ENCODE measurements at regions not wholly inside any gene's neighbourhood (a gene's known extent, or its start where the extent isn't known, plus 50 kb on each side); places are given as distances from the start of the nearest gene placed in this dataset.

DNA sequence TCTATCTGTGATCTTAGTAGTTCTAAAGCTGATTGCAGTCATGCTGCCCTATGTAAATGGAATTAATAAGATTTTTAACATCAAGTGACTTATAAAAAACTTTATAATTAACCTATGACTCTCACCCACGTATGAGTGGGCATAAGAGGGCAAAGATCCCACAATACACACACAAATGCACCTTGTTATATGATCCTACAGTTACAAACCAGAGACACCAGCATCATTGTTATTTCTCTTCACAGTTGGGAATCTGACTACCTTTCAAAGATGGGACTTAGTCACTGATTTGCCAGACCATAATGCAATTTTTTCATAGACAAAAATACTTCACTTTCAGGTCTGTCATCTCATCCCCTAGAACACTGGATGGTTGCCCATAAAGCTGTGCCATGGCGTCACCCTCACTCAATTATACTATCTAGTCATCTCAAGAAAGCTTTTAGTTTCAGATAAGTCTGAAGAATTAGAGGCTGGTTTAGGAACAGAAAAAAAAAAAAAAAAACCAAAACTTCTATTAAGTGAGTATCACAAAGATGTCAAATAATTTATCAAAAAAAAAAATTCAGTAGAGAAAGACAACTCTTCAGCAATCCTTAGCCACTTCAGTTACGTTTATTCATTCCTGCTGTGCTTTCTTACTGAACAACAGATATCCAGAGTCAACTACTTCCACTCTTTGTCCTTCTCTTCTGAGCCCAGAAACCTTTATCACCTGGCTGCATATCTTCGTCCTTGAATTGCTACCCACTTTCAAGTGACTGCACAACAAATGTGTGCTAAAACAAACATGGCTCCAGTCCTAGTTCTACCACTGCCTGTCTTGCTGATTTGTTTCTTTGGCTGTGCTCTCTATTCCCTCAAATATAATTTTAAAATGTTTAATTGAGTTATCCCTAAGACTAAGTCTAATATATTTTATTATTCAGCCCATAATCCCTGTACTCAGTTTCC, 175.0 kb upstream of the CHRM2 start:
- H3K4me3 Mint-ChIP-seq (ENCODE audit: low read depth): no peak overlapping the region
- DNase-seq (ENCODE audit: low spot score): no peak
- H3K27me3 Mint-ChIP-seq (ENCODE audit: low read depth): no peaks in the 10 kb centered on the region
- no peaks in the 10 kb centered on the region for H3K9me3 Mint-ChIP-seq
- no peaks in the 10 kb centered on the region for H3K36me3 Mint-ChIP-seq (ENCODE audit: low read depth)
- no peaks in the 10 kb centered on the region for H3K4me1 Mint-ChIP-seq (ENCODE audit: low read depth)
- H3K27ac Mint-ChIP-seq: no peak overlapping the region
- intact Hi-C loops (cut with micrococcal nuclease): no loop called here

DNA sequence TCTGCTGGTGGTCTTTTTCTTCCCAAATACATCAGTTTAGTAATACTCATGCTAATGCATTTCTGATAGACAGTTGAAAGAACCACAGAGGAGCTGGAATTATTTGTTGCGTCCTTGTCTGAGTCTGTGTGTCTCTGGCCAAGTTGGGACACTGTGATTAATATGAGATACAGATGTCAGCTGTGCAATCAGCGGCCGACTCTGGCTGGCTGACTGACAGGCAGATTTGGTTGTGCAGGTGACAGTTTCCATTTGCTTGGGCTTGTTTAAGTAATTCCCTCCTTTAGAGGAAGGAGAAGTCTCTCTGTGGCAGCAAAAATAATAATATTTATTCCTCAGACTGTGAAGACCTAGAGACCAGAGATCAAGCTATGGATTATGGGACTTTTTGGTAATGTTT, 176.2 kb upstream of the CHRM2 start:
- intact Hi-C loops (cut with micrococcal nuclease): no loop called here
- Mint-ChIP-seq H3K4me1 (ENCODE audit: low read depth) (no peaks in the 10 kb centered on the region), H3K4me3 (ENCODE audit: low read depth) (no peak overlapping the region), H3K36me3 (ENCODE audit: low read depth) (no peaks in the 10 kb centered on the region), H3K9me3 (no peaks in the 10 kb centered on the region), H3K27me3 (ENCODE audit: low read depth) (no peaks in the 10 kb centered on the region), H3K27ac (no peak overlapping the region)
- DNase-seq (ENCODE audit: low spot score): no peak

DNA sequence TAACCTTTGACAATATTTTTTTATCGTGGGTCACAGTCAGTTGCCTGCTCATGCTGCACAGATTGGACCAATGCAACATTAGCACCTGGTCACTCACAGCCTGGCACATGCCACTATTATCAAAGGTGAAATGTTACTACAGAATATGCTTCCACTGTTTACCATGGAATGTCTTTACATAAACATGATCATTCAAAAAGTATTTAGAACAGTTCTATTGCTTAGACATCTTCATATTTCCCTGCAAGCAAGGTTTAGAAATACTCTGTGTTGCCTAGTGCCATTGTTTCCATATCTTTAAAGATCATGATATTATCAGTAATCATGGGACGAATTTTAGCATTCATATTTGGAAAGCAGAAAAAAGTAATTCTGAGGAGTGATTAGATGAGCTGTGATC, 179.9 kb upstream of the CHRM2 start:
- intact Hi-C loops (cut with micrococcal nuclease): no loop called here
- H3K27ac Mint-ChIP-seq: no peak overlapping the region
- no peak overlapping the region for H3K4me3 Mint-ChIP-seq (ENCODE audit: low read depth)

DNA sequence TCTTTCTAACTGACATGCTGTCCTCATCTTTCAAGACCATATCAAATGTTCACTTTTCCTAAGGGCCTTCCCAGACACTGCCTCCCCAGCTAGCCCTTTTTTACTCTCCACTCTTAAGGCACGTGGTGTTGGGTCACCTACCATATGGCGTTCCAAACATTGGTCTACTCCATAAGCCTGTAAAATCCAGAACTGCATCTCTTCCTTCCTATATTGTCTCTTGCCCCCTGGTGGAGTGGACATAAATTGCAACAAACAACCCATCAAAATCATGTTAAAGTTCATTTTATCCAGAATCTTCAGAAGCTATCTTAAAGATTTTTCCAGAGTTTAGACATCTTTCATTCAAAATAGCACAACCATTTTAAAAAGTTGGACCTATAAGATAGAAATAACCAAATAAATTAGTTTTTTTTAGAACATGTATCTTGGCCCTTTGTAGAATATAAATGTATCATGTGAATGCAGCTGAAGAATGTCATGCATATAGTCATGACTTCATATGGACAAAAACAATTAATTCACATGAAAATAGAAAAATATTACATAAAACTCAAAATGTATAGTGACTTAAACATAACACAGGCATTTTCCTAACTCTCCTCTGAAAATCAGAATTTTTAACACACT, 180.6 kb upstream of the CHRM2 start:
- H3K4me3 Mint-ChIP-seq (ENCODE audit: low read depth): no peak overlapping the region
- DNase-seq (ENCODE audit: low spot score): no peak
- no peaks in the 10 kb centered on the region for H3K27me3 Mint-ChIP-seq (ENCODE audit: low read depth)
- H3K36me3 Mint-ChIP-seq (ENCODE audit: low read depth): no peaks in the 10 kb centered on the region
- no peak overlapping the region for H3K27ac Mint-ChIP-seq
- H3K4me1 Mint-ChIP-seq (ENCODE audit: low read depth): no peaks in the 10 kb centered on the region
- H3K9me3 Mint-ChIP-seq: no peaks in the 10 kb centered on the region
- intact Hi-C loops (cut with micrococcal nuclease): no loop called here

More for the DNA sequence above, 179.9 kb upstream of the CHRM2 start:
- no peaks in the 10 kb centered on the region for H3K27me3 Mint-ChIP-seq (ENCODE audit: low read depth)
- no peak for DNase-seq (ENCODE audit: low spot score)
- no peaks in the 10 kb centered on the region for H3K9me3 Mint-ChIP-seq
- H3K4me1 Mint-ChIP-seq (ENCODE audit: low read depth): no peaks in the 10 kb centered on the region
- H3K36me3 Mint-ChIP-seq (ENCODE audit: low read depth): no peaks in the 10 kb centered on the region

DNA sequence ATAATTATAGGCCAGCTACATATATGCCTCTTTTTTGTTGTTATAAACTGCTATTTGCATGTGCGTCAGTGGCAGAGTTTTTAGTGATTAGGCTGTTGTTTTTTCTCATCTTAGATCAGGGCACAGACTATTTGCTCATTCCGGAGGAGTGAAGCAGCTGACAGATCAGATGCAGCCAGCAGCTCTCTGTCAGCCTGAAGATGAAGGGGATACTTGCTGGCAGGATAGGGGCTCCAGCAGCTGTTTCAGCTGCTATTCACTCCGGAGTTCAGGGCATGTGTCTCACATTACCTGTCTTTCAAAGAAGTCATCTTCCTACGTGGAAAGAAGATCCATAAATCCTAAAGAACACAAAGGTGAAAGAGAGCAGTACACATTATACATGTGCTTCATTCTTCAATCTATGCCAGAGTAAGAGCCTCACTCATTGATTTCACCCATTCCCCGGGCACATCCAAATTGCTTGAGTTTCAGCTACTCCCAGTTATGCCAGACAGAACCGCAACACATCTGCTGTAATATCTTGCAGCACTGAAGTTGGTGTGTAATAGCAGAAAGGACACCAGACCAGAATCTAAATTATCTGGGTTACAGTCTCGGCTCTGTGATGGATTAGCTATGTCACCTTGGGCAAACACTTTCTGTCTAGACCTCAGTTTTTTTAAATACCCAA, 182.8 kb upstream of the CHRM2 start:
- H3K27ac Mint-ChIP-seq: no peak overlapping the region
- intact Hi-C loops (cut with micrococcal nuclease): no loop called here

DNA sequence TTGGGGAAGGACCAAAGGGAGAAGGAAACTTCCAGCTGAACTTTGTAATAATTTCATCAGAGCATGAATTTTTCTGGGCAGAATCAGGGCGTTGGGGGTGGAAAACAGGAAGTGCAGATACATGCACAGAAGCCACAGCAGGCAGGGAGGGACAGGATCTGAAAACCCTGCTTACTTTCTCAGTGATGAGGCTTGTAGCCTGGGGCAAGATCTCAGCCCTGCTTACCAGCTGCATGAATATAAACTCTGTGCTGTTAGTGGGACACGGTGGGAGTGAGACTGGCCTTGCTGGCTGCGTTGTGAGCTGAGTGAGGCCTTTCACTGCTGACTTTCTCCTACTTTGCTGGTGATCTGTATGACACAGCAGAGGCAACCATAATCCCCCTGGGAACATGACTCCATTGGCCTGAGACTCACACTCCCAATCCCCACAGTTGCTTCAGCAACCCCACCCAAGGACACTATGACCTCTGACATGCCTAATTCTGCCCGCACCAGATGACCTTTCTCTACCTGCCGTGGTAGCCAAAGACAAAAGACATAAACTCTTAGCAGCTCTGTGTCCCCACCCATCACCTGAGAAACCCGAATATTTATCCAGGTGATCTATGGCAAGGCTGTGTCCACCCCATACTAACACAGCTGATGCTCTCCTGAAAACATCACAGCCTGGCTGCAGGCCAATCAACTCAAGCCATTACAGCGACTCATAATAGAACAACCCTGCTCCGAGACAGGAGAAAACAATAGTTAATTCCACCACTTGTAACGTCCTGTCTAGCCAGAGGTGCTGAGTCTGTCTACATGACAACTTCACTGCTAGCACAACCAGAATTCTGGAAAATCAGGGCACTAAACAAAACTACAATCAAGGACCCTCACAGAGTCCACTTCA, 190.7 kb upstream of the CHRM2 start:
- Mint-ChIP-seq H3K9me3 (peaks cover 16% of the 10 kb centered on the region), H3K4me3 (ENCODE audit: low read depth) (no peak overlapping the region), H3K27me3 (ENCODE audit: low read depth) (no peaks in the 10 kb centered on the region), H3K36me3 (ENCODE audit: low read depth) (no peaks in the 10 kb centered on the region), H3K4me1 (ENCODE audit: low read depth) (no peaks in the 10 kb centered on the region), H3K27ac (no peak overlapping the region)
- no peak for DNase-seq (ENCODE audit: low spot score)
- intact Hi-C loops (cut with micrococcal nuclease): no loop called here

More for the DNA sequence above, 182.8 kb upstream of the CHRM2 start:
- Mint-ChIP-seq H3K36me3 (ENCODE audit: low read depth) (no peaks in the 10 kb centered on the region), H3K4me1 (ENCODE audit: low read depth) (no peaks in the 10 kb centered on the region), H3K9me3 (no peaks in the 10 kb centered on the region), H3K27me3 (ENCODE audit: low read depth) (no peaks in the 10 kb centered on the region), H3K4me3 (ENCODE audit: low read depth) (no peak overlapping the region)
- no peak for DNase-seq (ENCODE audit: low spot score)

DNA sequence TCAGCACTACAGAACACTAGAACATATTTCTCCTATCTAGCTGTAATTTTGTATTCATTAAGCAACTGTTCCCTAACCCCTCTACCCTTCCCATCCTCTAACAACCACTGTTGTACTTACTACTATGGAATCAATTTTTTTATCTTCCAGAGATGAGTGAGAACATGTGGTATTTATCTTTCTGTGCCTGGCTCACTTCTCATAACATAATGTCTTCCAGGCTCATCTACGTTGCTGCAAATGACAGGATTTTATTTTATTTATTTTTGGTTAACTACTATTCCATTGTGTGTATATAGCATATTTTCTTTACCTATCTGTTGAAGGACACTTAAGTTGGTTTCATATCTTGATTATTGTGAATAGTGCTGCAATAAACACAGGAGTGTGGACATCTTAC, 200.9 kb upstream of the CHRM2 start:
- H3K4me3 Mint-ChIP-seq (ENCODE audit: low read depth): no peak overlapping the region
- peaks cover 32% of the 10 kb centered on the region for H3K9me3 Mint-ChIP-seq
- no peaks in the 10 kb centered on the region for H3K36me3 Mint-ChIP-seq (ENCODE audit: low read depth)
- DNase-seq (ENCODE audit: low spot score): no peak
- H3K4me1 Mint-ChIP-seq (ENCODE audit: low read depth): no peaks in the 10 kb centered on the region
- H3K27ac Mint-ChIP-seq: no peak overlapping the region
- H3K27me3 Mint-ChIP-seq (ENCODE audit: low read depth): no peaks in the 10 kb centered on the region
- intact Hi-C loops (cut with micrococcal nuclease): no loop called here

DNA sequence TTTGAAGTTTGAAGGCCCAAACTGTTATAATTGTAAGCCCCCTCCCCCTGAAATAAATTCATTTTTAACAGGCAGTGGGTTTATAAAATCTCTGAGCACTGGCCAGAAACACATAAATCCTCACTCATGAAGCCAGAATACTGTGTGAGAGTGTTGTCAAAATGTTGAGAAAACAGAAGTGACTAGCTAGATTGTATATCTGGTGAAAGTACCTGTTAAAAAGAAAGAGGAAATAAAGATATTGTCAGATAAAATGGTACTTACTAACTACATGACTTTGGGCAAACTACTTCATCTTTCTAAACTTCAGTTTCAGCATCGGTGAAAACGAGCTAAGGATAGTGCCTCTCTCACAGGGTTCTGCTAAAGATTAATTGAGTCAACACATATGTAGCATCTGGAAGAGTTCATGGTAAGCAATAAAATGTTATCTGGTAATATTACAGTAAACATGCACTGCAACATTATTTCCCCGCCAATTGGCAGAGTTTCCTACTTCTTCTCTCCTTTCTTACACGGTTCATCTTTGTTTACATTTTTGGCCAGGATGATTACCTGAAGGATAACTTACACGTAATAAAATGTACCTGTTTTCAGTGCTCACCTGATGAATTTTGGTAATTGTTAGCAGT, 202.5 kb upstream of the CHRM2 start:
- Mint-ChIP-seq H3K36me3 (ENCODE audit: low read depth) (no peaks in the 10 kb centered on the region), H3K27ac (no peak overlapping the region), H3K4me3 (ENCODE audit: low read depth) (no peak overlapping the region), H3K9me3 (peaks cover 21% of the 10 kb centered on the region), H3K4me1 (ENCODE audit: low read depth) (no peaks in the 10 kb centered on the region), H3K27me3 (ENCODE audit: low read depth) (no peaks in the 10 kb centered on the region)
- no peak for DNase-seq (ENCODE audit: low spot score)
- intact Hi-C loops (cut with micrococcal nuclease): no loop called here

DNA sequence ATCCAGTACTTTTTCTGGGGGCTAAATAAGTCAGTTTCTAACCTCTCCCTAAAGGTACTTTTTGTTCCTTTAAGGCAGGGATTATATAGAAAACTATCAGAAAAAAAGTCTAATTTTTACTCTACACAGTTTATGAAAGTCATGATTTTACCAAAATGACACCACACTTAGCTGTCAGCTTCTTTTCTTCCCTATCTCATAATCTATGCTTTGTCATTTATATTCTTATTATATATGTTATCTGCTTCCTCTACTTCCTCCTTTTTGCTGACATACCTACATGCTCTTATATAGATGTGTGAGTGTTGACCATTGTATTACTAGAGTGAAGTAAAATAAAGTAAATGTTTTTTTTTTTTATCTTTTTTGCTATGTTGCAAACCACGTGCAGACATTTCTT, 203.9 kb upstream of the CHRM2 start:
- intact Hi-C loops (cut with micrococcal nuclease): no loop called here
- no peaks in the 10 kb centered on the region for H3K27me3 Mint-ChIP-seq (ENCODE audit: low read depth)
- H3K9me3 Mint-ChIP-seq: peaks cover 13% of the 10 kb centered on the region
- H3K4me3 Mint-ChIP-seq (ENCODE audit: low read depth): no peak overlapping the region
- no peak for DNase-seq (ENCODE audit: low spot score)
- no peaks in the 10 kb centered on the region for H3K36me3 Mint-ChIP-seq (ENCODE audit: low read depth)
- no peaks in the 10 kb centered on the region for H3K4me1 Mint-ChIP-seq (ENCODE audit: low read depth)
- no peak overlapping the region for H3K27ac Mint-ChIP-seq

DNA sequence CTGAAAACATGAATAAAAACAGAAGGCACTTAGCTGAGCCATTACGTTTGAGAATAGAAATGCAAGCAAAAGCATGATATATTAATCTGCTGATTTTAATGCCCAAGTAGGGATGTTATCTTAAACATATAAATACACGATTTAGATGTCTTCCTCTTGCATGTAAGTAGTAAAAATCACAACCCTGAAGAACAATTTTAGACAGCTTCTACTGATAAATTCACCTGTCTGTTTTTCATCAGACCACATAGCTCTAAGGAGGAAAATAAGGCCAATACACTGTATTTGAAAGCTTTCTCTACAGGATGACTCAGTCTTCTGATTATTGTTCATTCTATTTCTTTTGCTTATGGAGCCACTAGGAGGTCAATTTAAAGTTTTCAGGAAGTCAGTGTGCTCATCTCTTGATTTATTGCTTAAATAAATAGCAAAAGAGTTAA, 210.9 kb upstream of the CHRM2 start:
- Mint-ChIP-seq H3K4me1 (ENCODE audit: low read depth) (no peaks in the 10 kb centered on the region), H3K4me3 (ENCODE audit: low read depth) (no peak overlapping the region), H3K27ac (no peak overlapping the region), H3K9me3 (peaks cover 16% of the 10 kb centered on the region), H3K27me3 (ENCODE audit: low read depth) (no peaks in the 10 kb centered on the region), H3K36me3 (ENCODE audit: low read depth) (no peaks in the 10 kb centered on the region)
- intact Hi-C loops (cut with micrococcal nuclease): no loop called here
- no peak for DNase-seq (ENCODE audit: low spot score)

DNA sequence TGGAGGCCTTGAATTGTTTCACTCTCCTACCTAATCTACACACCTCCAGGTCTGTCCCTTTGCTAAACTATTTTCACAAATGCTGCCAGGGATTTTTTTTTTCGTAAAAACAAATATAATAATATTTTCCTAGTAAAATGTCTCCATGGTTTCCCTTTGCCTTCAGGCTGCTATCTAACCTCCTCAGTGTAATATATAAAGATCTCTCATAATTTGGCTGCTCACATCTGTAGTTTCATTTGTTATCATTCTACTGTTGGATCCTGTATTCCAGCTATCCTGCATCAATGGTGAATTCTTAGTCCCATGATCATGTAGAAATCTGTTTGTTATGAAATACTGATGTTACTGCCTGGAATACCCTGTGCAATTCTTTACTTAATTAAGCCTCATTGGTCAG, 211.9 kb upstream of the CHRM2 start:
- no peaks in the 10 kb centered on the region for H3K27me3 Mint-ChIP-seq (ENCODE audit: low read depth)
- no peaks in the 10 kb centered on the region for H3K4me1 Mint-ChIP-seq (ENCODE audit: low read depth)
- no peak for DNase-seq (ENCODE audit: low spot score)
- no peak overlapping the region for H3K4me3 Mint-ChIP-seq (ENCODE audit: low read depth)
- H3K27ac Mint-ChIP-seq: no peak overlapping the region
- H3K36me3 Mint-ChIP-seq (ENCODE audit: low read depth): no peaks in the 10 kb centered on the region
- intact Hi-C loops (cut with micrococcal nuclease): no loop called here
- H3K9me3 Mint-ChIP-seq: peaks cover 13% of the 10 kb centered on the region

DNA sequence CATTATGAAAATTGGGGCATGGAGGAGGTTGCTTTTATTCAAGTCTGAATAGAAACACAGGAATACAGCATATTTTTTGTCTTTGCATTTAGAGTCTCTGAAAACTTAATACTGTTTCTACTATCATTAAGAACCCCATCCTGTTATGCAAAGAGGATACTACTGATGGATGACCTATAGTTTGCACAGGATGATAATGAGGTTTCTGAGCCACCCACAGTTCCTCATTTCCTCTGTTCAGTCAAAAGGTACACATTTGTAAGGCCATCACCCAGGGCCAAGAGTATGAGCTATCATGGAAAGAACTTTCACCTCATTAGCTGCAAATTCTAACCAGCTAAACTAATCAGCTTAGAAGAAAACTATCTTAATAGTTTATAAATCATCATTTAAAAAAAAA, 213.0 kb upstream of the CHRM2 start:
- DNase-seq (ENCODE audit: low spot score): no peak
- peaks cover 13% of the 10 kb centered on the region for H3K9me3 Mint-ChIP-seq
- no peaks in the 10 kb centered on the region for H3K27me3 Mint-ChIP-seq (ENCODE audit: low read depth)
- H3K27ac Mint-ChIP-seq: no peak overlapping the region
- intact Hi-C loops (cut with micrococcal nuclease): no loop called here
- H3K4me1 Mint-ChIP-seq (ENCODE audit: low read depth): no peaks in the 10 kb centered on the region
- H3K4me3 Mint-ChIP-seq (ENCODE audit: low read depth): no peak overlapping the region
- no peaks in the 10 kb centered on the region for H3K36me3 Mint-ChIP-seq (ENCODE audit: low read depth)

Data from activated T-helper 2 cell treated with anti-CD3 and anti-CD28 coated beads, Interferon-gamma antibody, Interleukin-2, Interleukin-4, amounts not matched to agents 10 μg/mL and 5 μg/mL and 100 μg/mL, durations not matched to agents 14 hours and 24 hours and 36 hours (primary cell).